ENCODE measurements at regions not wholly inside any gene's neighbourhood (a gene's known extent, or its start where the extent isn't known, plus 50 kb on each side); places are given as distances from the start of the nearest gene placed in this dataset.
"Not testable (repeated sequence)": the region's sequence is repeated elsewhere in the genome, so short reads cannot be mapped to it uniquely, and the experiment has no call there.

- Histone ChIP-seq H3K79me2 (replicated peaks; ENCODE audit: insufficient read depth, low read length) (no peaks in the 10 kb centered on the region), H3F3A (ENCODE audit: insufficient read depth, low read length, poor library complexity, severe bottlenecking) (no peaks in the 10 kb centered on the region), H3K4me2 (ENCODE audit: low read length) (no peak overlapping the region), H3K9me2 (ENCODE audit: insufficient read depth, low read length) (no peaks in the 10 kb centered on the region), H3K27me3 (ENCODE audit: insufficient read depth, low read depth, low read length) (no peaks in the 10 kb centered on the region), H3K9ac (ENCODE audit: low read length) (no peak overlapping the region), H3K4me3 (ENCODE audit: low read length) (no peak overlapping the region), H2AFZ (ENCODE audit: low read depth, low read length) (no peak overlapping the region), H3K27ac (ENCODE audit: low read length) (no peak overlapping the region), H3K9me3 (ENCODE audit: low read length) (no peaks in the 10 kb centered on the region), H3K36me3 (ENCODE audit: insufficient read depth, low read length) (no peaks in the 10 kb centered on the region), H4K20me1 (ENCODE audit: insufficient read depth) (no peaks in the 10 kb centered on the region)
- TF ChIP-seq MXI1 (conservative IDR thresholded peaks at IDR 0.05; ENCODE audit: poor library complexity, severe bottlenecking) (no peak), CTCF (IDR thresholded peaks at IDR 0.05; ENCODE audit: poor library complexity, severe bottlenecking) (no peak), EZH2 (IDR thresholded peaks at IDR 0.05; ENCODE audit: borderline replicate concordance, insufficient read depth, low read length, poor library complexity, severe bottlenecking) (no peak), EP300 (conservative IDR thresholded peaks at IDR 0.05; ENCODE audit: poor library complexity, severe bottlenecking) (no peak), REST (IDR thresholded peaks at IDR 0.05; ENCODE audit: borderline replicate concordance) (no peak), POLR2AphosphoS5 (IDR thresholded peaks at IDR 0.05) (no peak), SMC3 (conservative IDR thresholded peaks at IDR 0.05; ENCODE audit: poor library complexity) (no peak), RAD21 (conservative IDR thresholded peaks at IDR 0.05) (no peak), TAF1 (IDR thresholded peaks at IDR 0.05; ENCODE audit: low read depth) (no peak)
Measured at GRCh38 chr1:170445096-170445495, 86.9 kb upstream of the GORAB start.

GRCh38 chr1:170448661-170449158, 83.3 kb upstream of the GORAB start:
- H2AFZ ChIP-seq (ENCODE audit: low read depth, low read length): no peak overlapping the region
- H3K27ac ChIP-seq (ENCODE audit: low read length): no peak overlapping the region
- no peaks in the 10 kb centered on the region for H3K36me3 ChIP-seq (ENCODE audit: insufficient read depth, low read length)
- no peaks in the 10 kb centered on the region for H3F3A ChIP-seq (ENCODE audit: insufficient read depth, low read length, poor library complexity, severe bottlenecking)
- no peaks in the 10 kb centered on the region for H4K20me1 ChIP-seq (ENCODE audit: insufficient read depth)
- H3K4me2 ChIP-seq (ENCODE audit: low read length): no peak overlapping the region
- H3K79me2 ChIP-seq (replicated peaks; ENCODE audit: insufficient read depth, low read length): no peaks in the 10 kb centered on the region
- H3K9me3 ChIP-seq (ENCODE audit: low read length): no peaks in the 10 kb centered on the region
- H3K4me3 ChIP-seq (ENCODE audit: low read length): no peak overlapping the region
- TF ChIP-seq EP300 (conservative IDR thresholded peaks at IDR 0.05; ENCODE audit: poor library complexity, severe bottlenecking): peak; percentile 39
- TF ChIP-seq POLR2AphosphoS5 (IDR thresholded peaks at IDR 0.05): peak; percentile 27
- no peak for TF ChIP-seq EZH2 (IDR thresholded peaks at IDR 0.05; ENCODE audit: borderline replicate concordance, insufficient read depth, low read length, poor library complexity, severe bottlenecking)
- peak; percentile 89 for TF ChIP-seq REST (IDR thresholded peaks at IDR 0.05; ENCODE audit: borderline replicate concordance)
- H3K9ac ChIP-seq (ENCODE audit: low read length): no peak overlapping the region
- no peaks in the 10 kb centered on the region for H3K9me2 ChIP-seq (ENCODE audit: insufficient read depth, low read length)
- no peaks in the 10 kb centered on the region for H3K27me3 ChIP-seq (ENCODE audit: insufficient read depth, low read depth, low read length)

GRCh38 chr1:170457325-170458050, 74.5 kb upstream of the GORAB start:
- not testable (repeated sequence) for H3K9me2 ChIP-seq (ENCODE audit: insufficient read depth, low read length); H3K9ac ChIP-seq (ENCODE audit: low read length); H3K9me3 ChIP-seq (ENCODE audit: low read length); H3K4me2 ChIP-seq (ENCODE audit: low read length); H3F3A ChIP-seq (ENCODE audit: insufficient read depth, low read length, poor library complexity, severe bottlenecking); H3K36me3 ChIP-seq (ENCODE audit: insufficient read depth, low read length); H3K27ac ChIP-seq (ENCODE audit: low read length); H4K20me1 ChIP-seq (ENCODE audit: insufficient read depth); H2AFZ ChIP-seq (ENCODE audit: low read depth, low read length); H3K79me2 ChIP-seq (replicated peaks; ENCODE audit: insufficient read depth, low read length); H3K27me3 ChIP-seq (ENCODE audit: insufficient read depth, low read depth, low read length); H3K4me3 ChIP-seq (ENCODE audit: low read length)

All from neural cell (in vitro differentiated cells).